Gastrocnemius medialis (tissue), 4 donors: ENCODE measurements at regions not wholly inside any gene's neighbourhood (a gene's known extent, or its start where the extent isn't known, plus 50 kb on each side); places are given as distances from the start of the nearest gene placed in this dataset.

Experiments used
- ATAC-seq, 2 donors: fragments of 150-250 bp; one replicate each; pipeline ENCODE4 v1.9.1; 2016
- DNase-seq, 2 donors: peaks; one replicate each; pipeline ENCODE4 v3.0.0-alpha.2; 2019
- H3K27ac ChIP-seq, 4 donors: fragments of 200-600 bp; sonication (generic); 1 replicate in 1 of 4; 2 replicates in 3 of 4; pipeline ENCODE4 v1.5.1; 2016 to 2018; ENCODE audit warnings: mild to moderate bottlenecking in 2 of 4, moderate library complexity in 1 of 4
- H3K27me3 ChIP-seq, 3 donors: fragments of 200-600 bp; sonication (generic) in 2 of 3; 1 replicate in 1 of 3; 2 replicates in 2 of 3; pipeline versions ENCODE4 v1.5.1 to v1.6.0; 2016 to 2019; ENCODE audit warnings: mild to moderate bottlenecking in 1 of 3, moderate library complexity in 1 of 3
- H3K36me3 ChIP-seq, 2 donors: fragments of 200-600 bp; sonication (generic) in 1 of 2; one replicate each; pipeline ENCODE4 v1.5.1; 2017 to 2018
- H3K4me1 ChIP-seq, 2 donors: fragments of 200-600 bp; sonication (generic) in 1 of 2; one replicate each; pipeline ENCODE4 v1.5.1; 2016 to 2017; ENCODE audit warnings: mild to moderate bottlenecking in 2 of 2
- H3K4me3 ChIP-seq, 4 donors: fragments of 200-600 bp; sonication (generic) in 3 of 4; 1 replicate in 1 of 4; 2 replicates in 3 of 4; pipeline ENCODE4 v1.5.1; 2016 to 2019; ENCODE audit warnings: mild to moderate bottlenecking in 2 of 4
- H3K9me3 ChIP-seq, 3 donors: fragments of 200-600 bp; sonication (generic) in 2 of 3; 1 replicate in 1 of 3; 2 replicates in 2 of 3; pipeline ENCODE4 v1.5.1; 2016 to 2019
- POLR2A ChIP-seq, 2 donors: fragments of 450-650 bp; IDR thresholded peaks; one replicate each; pipeline ENCODE4 v1.6.1; 2017; ENCODE audit warnings: antibody characterized with exemption in 2 of 2, mild to moderate bottlenecking in 2 of 2, moderate library complexity in 2 of 2
- in situ Hi-C, 4 donors: fragments of 200-750 bp; cut with MboI; loops; one replicate each; pipeline versions ENCODE4 v1.15.0 to v1.8.0; 2017; ENCODE audit warnings: low sequenced_read_pairs in 4 of 4
- intact Hi-C: fragments of 100-400 bp; cut with DNase I; formaldehyde crosslinking; loops from one replicate; pipeline ENCODE4 v1.15.1; 2023; ENCODE audit warnings: low total_unique reads
- TF ChIP-seq, protein P1 (sequence below), 5 experiments: fragments of 450-650 bp in 3 of 5; fragments of 200-600 bp in 2 of 5; sonication (generic) in 2 of 5; IDR thresholded peaks in 4 of 5; conservative IDR thresholded peaks in 1 of 5; 1 replicate in 4 of 5; 2 replicates in 1 of 5; pipeline ENCODE4 v1.5.1; 2016 to 2019; ENCODE audit warnings: antibody characterized with exemption in 5 of 5, mild to moderate bottlenecking in 3 of 5, moderate library complexity in 3 of 5

DNA sequence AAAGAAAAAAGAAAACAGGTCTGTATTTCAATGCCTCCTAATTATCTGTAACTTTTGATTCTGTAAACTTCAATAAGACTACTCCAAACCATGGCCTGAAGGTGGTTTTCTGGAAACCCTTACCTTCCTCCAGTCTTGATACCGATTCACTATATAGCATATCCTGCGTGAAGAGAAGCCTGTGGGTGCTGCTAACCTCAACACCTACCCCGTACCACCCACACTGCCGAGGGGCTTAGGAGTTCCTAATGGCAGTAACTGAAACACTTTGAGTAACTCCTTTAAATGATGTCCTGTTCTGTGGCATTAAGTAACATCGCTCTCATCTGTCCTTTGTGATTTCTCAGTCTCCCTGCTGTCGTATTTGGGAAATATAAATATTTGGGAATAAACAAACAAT is 104.5 kb upstream of the CARMIL1 start:
- no peak overlapping the region for H3K4me3 ChIP-seq
- no peaks in the 10 kb centered on the region for H3K27me3 ChIP-seq
- TF ChIP-seq, protein P1, sequence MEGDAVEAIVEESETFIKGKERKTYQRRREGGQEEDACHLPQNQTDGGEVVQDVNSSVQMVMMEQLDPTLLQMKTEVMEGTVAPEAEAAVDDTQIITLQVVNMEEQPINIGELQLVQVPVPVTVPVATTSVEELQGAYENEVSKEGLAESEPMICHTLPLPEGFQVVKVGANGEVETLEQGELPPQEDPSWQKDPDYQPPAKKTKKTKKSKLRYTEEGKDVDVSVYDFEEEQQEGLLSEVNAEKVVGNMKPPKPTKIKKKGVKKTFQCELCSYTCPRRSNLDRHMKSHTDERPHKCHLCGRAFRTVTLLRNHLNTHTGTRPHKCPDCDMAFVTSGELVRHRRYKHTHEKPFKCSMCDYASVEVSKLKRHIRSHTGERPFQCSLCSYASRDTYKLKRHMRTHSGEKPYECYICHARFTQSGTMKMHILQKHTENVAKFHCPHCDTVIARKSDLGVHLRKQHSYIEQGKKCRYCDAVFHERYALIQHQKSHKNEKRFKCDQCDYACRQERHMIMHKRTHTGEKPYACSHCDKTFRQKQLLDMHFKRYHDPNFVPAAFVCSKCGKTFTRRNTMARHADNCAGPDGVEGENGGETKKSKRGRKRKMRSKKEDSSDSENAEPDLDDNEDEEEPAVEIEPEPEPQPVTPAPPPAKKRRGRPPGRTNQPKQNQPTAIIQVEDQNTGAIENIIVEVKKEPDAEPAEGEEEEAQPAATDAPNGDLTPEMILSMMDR (IDR thresholded peaks at IDR 0.05 in 4 of 5, conservative IDR thresholded peaks at IDR 0.05 in 1 of 5): no peak
- no peak for TF ChIP-seq POLR2A (IDR thresholded peaks at IDR 0.05)
- intact Hi-C loops (no loop called here), in situ Hi-C loops (no loop called here)
- no peaks in the 10 kb centered on the region for H3K4me1 ChIP-seq
- H3K9me3 ChIP-seq: no peaks in the 10 kb centered on the region
- no peak for DNase-seq
- no peak overlapping the region for H3K27ac ChIP-seq
- no peak for ATAC-seq
- H3K36me3 ChIP-seq: no peaks in the 10 kb centered on the region

DNA sequence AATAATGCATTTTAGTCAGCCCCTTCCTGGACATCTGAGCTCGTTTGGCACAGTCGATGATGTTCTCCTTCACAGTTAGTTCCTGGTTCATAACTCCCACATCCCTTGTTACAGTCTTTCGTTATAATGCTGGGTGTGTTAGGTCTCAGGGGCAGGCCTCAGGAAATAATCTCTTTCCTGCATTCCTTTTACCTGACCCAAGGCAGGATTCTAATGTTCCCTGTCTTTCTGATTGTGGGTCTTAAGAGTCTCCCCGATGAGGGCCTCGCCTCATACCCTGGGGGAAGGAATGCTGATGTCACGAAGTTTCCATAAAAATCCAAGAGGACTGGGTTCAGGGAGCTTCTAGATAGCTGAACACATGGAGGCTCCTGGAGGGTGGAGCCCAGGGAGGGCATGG is 104.0 kb upstream of the CARMIL1 start:
- Histone ChIP-seq H3K9me3 (no peaks in the 10 kb centered on the region), H3K36me3 (no peaks in the 10 kb centered on the region), H3K27ac (no peak overlapping the region), H3K27me3 (no peaks in the 10 kb centered on the region), H3K4me3 (no peak overlapping the region), H3K4me1 (no peaks in the 10 kb centered on the region)
- intact Hi-C loops (no loop called here), in situ Hi-C loops (no loop called here)
- ATAC-seq (no peak), DNase-seq (no peak)
- no peak for TF ChIP-seq POLR2A (IDR thresholded peaks at IDR 0.05)
- TF ChIP-seq, protein P1 (IDR thresholded peaks at IDR 0.05 in 4 of 5, conservative IDR thresholded peaks at IDR 0.05 in 1 of 5): no peak

DNA sequence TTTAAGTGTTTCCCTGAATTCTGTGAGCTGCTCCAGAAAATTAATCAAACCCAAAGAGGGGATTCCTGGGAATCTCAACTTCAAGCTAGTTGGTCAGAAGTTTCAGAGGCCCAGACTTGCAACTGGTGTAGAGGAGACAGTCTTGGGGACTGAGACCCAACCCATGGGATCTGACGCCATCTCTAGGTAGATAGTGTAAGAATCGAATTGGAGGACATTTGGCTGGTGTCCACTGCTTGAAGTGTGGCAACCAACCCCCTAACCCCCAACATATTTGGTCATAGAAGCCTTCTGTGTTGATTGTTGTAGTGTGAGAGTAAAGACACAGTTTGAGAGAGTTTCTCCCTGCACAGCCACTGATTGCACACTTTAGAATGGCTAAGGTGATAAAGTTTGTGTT is 103.5 kb upstream of the CARMIL1 start:
- Histone ChIP-seq H3K27me3 (no peaks in the 10 kb centered on the region), H3K36me3 (no peaks in the 10 kb centered on the region), H3K4me3 (no peak overlapping the region), H3K9me3 (no peaks in the 10 kb centered on the region), H3K27ac (no peak overlapping the region), H3K4me1 (no peaks in the 10 kb centered on the region)
- no peak for TF ChIP-seq POLR2A (IDR thresholded peaks at IDR 0.05)
- TF ChIP-seq, protein P1 (IDR thresholded peaks at IDR 0.05 in 4 of 5, conservative IDR thresholded peaks at IDR 0.05 in 1 of 5): no peak
- ATAC-seq (no peak), DNase-seq (no peak)
- in situ Hi-C loops: no loop called here
- intact Hi-C loops: no loop called here

DNA sequence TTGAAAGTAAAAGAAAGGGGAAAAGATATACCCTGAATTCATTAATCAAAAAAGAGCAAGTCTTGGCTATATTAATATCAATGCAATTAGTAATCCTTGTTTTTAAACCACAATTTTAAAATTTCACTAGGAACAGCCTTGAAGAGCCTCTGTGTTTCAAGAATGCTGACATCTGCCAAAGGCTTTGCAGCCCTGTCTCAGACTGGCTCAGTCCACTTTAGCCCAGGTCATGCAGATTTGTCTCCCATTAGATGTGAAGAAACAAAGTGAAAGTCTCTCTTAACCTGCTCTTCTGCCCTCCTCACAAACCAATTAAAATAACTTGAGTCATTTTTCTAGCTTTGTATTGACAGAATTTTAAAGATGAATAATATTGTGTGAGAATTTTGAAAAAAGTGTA is 102.7 kb upstream of the CARMIL1 start:
- no peak for DNase-seq
- Histone ChIP-seq H3K4me3 (no peak overlapping the region), H3K27ac (no peak overlapping the region), H3K36me3 (no peaks in the 10 kb centered on the region), H3K9me3 (no peaks in the 10 kb centered on the region), H3K27me3 (no peaks in the 10 kb centered on the region), H3K4me1 (no peaks in the 10 kb centered on the region)
- in situ Hi-C loops (no loop called here), intact Hi-C loops (no loop called here)
- no peak for ATAC-seq
- TF ChIP-seq POLR2A (IDR thresholded peaks at IDR 0.05): no peak
- TF ChIP-seq, protein P1 (IDR thresholded peaks at IDR 0.05 in 4 of 5, conservative IDR thresholded peaks at IDR 0.05 in 1 of 5): no peak

DNA sequence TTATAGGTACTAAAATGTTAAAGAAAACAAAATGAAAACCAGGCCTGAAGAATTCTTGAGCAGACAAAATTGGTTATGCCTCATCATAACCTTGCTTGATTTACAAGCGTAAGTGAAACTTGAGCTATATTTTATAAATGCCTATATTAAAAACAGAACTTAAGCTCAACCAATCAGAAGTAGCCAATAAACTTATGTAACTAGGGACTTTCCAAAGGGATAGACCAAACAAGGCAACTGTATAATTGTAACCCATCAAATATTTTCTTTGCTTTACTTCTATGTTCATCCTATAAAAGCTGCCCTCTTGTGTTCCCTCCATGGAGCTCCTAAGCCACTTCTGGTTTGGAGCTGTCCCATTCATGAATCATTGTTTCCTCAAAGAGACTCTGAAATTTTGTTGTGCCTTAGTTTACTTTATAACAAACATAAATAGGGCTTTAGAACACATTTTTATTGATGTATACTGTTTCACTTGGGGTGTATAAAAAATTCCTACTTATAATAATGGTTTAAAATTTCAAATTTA is 101.6 kb upstream of the CARMIL1 start:
- intact Hi-C loops: no loop called here
- no peaks in the 10 kb centered on the region for H3K4me1 ChIP-seq
- H3K36me3 ChIP-seq: no peaks in the 10 kb centered on the region
- in situ Hi-C loops: no loop called here
- H3K9me3 ChIP-seq: no peaks in the 10 kb centered on the region
- no peak overlapping the region for H3K27ac ChIP-seq
- ATAC-seq: no peak
- no peak overlapping the region for H3K4me3 ChIP-seq
- TF ChIP-seq, protein P1 (IDR thresholded peaks at IDR 0.05 in 4 of 5, conservative IDR thresholded peaks at IDR 0.05 in 1 of 5): no peak
- TF ChIP-seq POLR2A (IDR thresholded peaks at IDR 0.05): no peak
- H3K27me3 ChIP-seq: no peaks in the 10 kb centered on the region
- no peak for DNase-seq
